ENCODE measurements at regions not wholly inside any gene's neighbourhood (a gene's known extent, or its start where the extent isn't known, plus 50 kb on each side); places are given as distances from the start of the nearest gene placed in this dataset.

DNA sequence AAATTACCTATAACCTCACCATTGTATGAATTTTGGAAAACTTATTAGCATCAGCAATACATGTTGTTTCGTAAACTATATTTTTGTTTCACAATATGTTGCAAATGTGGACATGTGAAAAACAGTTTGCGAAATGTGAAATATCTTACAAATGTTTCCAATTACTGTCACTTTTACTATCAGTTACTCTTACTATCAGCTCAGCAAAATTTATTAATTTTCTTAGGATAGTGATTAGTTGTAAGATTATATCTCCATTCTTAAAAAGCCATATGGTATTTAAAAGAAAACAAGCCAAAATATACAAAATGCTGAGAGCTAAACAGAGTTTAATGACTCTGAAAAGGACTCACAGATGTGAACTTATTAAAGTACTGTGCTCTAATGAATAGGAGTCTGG lies 111.9 kb upstream of the LPAR1 start:
- DNase-seq (ENCODE audit: insufficient read length, low spot score) (no peak), FAIRE-seq (no peak)

DNA sequence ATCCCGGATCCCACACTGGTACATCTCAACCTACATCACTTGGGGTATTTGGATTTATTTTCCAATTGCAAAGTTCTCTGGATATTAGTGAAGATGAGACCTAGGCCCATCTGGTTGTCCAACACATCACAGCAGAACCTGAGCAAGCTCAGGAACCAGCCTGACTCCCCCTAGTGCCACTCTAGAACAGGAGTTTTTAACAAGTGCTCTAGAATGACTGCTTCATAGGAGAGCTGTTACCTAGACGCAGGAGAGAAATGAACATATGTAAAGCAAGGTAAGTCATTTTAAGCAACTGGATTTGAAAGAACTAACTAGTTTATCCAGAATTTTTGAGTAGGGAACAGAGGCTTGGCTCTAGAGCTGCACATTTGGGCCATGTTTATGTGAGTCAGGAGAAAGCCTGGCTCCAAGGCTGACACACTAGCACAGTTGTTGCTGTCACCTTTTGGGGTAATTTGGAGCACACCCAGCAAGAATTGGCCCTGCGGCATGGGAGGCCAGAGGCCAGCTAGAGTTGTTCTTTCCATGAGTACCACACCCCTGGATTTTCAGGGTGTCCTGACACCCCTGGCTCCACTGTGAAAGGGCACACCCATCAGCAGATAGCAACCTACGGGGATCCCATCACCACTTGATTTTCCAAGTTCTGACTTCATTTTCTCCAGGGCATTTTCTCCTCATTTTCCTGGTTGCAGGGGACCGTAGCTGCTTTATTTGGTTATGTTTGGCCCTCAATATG lies 110.9 kb upstream of the LPAR1 start:
- no peak for DNase-seq (ENCODE audit: insufficient read length, low spot score)

DNA sequence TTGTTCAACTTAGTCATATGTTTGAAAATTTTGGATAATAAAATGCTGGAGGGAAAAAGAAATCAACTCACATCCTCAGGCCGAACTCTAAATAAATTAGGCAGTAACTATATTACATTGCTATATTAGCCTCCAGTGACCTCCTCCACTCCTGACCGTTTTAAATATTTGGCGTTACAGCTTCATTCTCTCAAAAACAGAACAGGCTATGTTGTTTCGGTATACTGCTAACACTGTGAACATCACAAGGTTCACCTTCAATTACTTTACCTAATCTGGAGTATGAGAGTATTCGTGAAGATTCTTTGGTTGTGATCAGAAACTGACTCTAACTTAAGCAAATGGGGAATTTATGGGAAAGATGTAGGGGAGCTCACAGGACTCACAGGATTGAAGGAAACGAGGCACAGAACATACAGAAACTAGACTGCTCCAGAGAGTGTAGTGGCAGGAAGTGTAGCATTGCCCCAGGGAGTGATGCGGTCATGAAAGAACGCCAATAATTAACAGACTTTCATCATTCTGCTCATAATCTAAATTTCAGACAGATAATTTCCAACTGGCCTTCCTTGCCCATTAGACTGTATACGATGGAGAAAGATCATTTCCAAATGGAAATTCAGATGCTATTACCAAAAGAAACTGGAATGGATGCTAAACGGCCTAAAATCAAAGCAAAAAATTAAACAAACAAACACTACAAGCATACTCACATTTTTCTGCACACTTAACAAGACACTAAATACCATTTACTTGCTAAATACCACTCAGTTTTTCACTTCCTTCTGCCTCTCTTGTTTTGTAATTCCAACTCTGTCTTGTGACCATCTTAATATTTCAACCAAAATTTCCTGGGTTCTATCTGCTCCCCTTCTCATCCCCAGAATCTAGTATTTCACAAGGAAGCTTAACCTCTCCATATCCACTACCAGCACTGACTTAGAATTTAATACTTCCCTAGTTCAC lies 110.1 kb upstream of the LPAR1 start:
- FAIRE-seq (no peak), DNase-seq (ENCODE audit: insufficient read length, low spot score) (no peak)

More for the DNA sequence above, 110.9 kb upstream of the LPAR1 start:
- no peak for FAIRE-seq

DNA sequence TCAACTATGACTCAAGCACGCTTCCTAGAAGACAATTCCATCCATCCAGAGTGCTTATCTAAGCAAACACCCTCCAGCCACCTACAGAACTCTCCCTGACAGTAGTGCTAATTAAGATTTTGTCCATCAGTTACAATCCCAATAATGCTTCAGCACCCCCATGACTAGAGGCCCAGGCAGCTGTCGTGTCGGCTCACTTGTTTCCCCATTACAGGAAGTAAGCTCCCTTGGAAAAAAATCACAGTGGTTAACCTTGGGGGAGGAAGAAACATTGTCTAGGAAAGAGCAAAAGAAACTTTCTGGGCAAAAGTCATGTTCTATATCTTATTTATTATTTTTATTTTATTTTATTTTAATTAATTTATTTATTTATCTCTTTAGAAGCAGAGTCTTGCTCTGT lies 108.8 kb upstream of the LPAR1 start:
- no peak for DNase-seq (ENCODE audit: insufficient read length, low spot score)
- no peak for FAIRE-seq

DNA sequence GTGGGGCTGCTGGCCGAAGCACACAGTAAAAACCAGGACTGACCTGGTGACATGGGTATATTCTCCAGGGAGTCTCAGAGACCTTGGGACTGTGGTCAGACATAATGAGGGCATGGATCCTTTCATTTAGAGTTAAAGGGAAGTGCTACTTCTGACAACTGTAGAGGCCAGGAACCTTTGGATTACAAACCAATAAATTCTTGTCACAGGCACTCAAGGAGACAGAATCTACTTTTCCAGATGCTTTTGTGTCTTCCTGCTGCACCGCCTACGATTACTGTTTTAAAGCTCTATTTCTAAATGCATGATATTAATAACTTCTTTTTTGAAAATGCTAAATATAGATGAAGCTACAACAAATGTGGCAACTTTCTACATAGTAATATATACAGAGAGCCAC lies 106.5 kb upstream of the LPAR1 start:
- no peak for FAIRE-seq

DNA sequence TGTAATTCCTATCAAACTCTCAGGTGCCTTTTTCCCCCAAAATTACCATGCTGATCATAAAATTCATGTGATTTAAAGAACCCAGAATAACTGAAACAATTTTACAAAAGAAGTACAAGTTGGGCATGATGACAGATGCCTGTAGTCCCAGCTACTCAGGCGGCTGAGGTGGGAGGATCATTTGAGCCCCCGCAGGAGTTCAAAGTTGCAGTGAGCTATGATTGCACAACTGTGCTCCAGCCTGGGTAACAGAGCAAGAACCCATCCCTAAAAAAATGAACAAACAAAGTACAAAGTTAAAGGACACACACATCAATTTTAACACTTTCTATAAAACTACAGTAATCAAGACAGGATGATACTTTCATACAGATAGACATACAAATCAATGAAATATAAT lies 97.9 kb upstream of the LPAR1 start:
- DNase-seq (ENCODE audit: insufficient read length, low spot score) = no peak
- no peak for FAIRE-seq

More for the DNA sequence above, 106.5 kb upstream of the LPAR1 start:
- DNase-seq (ENCODE audit: insufficient read length, low spot score) = no peak

DNA sequence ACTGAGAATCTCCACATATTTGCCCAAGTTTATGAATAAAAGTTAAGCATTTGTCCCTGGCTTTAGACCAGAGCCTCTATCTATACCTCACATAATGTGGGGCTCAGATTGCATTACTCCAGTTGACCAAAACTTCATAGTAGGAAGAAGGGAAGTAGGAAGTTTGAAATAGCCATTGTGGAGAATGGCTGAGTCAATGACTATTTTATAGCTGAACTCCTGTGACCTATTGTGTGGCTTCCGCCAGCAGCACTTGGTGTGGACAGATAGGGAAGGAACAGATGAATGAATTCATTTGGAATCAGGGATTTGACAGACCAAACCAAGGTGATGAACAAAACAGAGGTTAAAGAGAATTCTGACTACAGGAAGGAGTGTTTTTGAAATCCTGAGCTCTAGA lies 92.9 kb upstream of the LPAR1 start:
- DNase-seq (ENCODE audit: insufficient read length, low spot score) = no peak
- FAIRE-seq = no peak

DNA sequence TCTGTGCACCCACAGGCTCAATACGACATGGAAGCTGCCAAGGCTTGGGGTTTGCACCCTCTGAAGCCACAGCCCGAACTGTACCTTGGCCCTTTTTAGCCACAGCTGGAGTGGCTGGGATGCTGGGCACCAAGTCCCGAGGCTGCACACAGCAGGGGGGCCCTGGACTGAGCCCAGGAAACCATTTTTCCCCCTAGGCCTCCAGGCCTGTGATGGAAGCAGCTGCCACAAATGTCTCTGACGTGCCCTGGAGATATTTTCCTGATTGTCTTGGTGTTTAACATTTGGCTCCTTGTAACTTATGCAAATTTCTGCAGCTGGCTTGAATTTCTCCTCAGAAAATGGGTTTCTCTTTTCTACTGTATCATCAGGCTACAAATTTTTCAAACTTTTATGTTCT lies 82.3 kb upstream of the LPAR1 start:
- FAIRE-seq = no peak
- no peak for DNase-seq (ENCODE audit: insufficient read length, low spot score)

DNA sequence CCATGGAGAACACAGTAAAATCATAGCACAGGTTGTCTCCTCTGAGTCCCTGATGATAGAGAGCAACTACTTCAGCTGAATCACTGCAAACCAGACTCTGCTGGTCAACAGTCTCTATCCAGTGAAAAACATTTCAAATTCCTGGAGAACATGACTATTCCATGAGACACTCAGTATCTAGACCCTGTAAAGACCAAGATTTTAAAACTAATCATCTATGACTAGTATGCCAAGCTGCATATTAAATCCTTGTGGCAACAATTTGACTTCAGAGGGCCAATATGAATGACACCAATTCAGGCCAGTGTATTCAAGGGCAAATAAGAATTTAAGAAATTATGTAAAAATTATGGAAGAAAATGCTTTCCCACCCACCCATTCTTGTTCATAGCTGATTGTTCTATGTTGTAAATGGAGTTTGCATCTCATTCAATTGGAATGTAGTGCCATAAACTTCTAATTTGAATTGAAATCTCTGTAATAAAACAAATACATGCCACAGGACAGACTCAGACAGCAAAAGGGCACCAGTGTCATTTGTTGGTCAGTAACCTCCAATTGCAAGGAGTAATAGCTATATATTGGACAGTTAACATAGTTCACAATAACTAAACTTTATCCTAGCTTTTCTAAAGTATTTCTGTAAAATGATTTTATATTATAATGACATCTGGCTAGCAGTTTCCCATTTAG lies 80.1 kb upstream of the LPAR1 start:
- FAIRE-seq (peak; percentile 55), DNase-seq (ENCODE audit: insufficient read length, low spot score) (peak; percentile 8)

DNA sequence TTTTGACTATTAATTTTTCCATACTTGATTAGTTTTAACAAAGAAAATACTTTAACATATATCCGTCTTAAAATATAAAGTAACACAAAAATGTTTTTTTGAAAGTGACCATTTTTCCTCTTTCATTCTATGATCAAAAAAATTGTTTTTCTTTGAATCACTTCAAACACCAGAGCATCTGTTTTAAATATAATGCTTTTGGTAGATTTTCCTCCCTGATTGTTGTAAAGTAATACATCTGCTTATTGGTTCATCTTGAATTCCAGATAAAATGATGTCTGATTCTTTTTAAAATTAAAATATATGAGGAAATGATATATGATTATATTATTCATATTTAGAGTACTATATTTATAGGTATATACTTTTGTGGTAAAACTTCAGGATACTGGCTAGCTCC lies 76.2 kb upstream of the LPAR1 start:
- DNase-seq (ENCODE audit: insufficient read length, low spot score) (no peak), FAIRE-seq (no peak)

DNA sequence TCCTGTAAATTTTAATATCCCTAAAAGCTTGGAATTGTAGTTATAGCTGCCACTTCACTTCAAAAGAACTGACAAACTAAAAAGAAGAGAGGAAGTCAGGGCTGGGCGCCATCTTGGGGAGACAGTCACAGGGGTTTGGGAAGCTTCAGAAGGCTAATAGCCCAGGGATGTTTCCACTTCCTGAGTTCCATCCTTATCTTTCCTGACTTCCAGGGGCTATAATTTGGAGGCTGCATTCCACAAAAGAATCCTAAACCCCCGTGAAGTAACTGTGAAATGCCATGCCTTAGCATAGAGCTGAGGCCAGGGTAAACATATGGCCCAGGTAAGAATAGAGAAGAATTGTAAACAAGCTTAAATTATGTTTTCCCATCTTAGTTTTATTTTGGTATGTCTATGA lies 75.4 kb upstream of the LPAR1 start:
- FAIRE-seq (no peak), DNase-seq (ENCODE audit: insufficient read length, low spot score) (no peak)

DNA sequence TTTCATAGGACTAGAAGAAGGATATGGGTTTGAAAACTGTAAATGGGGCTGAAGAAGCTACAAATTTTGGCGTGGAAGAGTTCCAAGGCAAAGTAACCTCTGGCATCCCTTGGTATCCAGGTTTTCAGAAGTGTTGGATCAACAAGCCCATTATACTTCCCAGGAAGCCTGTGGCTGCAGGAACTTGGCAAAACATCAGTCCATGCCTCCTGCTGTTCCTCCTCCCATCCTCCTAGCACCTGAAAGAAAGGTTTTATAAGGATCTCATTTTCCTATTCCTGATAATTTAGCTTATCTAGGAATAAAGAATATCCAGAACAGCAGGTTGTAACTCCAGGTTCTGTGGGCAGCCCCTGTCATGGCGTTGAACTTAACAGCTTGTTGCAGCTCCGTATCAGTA lies 72.5 kb upstream of the LPAR1 start:
- no peak for DNase-seq (ENCODE audit: insufficient read length, low spot score)
- FAIRE-seq = no peak

DNA sequence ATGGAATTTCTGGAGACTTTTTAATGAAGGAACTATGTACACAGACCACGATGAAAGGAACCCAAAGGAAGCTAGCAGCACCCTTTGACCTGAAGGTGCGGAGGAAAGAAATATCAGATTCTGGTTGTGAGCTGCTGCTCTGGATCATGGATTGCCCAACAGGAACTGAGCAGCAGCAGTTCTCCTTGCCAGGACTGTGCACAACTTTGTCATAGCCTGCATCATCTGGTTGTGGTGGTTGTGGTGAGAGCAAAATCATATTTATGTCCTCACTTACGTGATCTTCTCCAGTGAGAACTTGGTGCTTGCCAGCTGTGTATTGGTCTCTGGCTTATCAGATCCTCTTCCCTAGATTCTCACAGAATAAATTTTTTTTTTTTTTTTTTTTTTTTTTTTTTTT lies 70.7 kb upstream of the LPAR1 start:
- FAIRE-seq (peak; percentile 46), DNase-seq (ENCODE audit: insufficient read length, low spot score) (no peak)

DNA sequence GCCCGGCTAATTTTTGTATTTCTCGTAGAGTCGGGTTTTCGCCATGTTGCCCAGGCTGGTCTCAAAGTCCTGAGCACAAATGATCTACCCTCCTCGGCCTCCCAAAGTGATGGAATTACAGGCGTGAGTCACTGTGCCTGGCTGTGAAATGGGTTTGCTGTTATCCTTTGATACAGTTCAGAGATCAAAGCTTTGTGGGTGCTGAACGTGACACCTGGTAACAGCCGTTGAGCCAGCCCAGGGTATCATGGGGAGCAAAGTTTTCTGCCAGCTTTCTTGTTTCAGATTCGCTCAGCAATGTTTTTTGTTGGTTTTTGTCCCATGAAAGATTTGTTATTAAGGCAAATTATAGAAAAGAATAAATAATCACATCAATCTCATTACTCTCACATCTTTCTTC lies 68.9 kb upstream of the LPAR1 start:
- DNase-seq (ENCODE audit: insufficient read length, low spot score) = no peak

DNA sequence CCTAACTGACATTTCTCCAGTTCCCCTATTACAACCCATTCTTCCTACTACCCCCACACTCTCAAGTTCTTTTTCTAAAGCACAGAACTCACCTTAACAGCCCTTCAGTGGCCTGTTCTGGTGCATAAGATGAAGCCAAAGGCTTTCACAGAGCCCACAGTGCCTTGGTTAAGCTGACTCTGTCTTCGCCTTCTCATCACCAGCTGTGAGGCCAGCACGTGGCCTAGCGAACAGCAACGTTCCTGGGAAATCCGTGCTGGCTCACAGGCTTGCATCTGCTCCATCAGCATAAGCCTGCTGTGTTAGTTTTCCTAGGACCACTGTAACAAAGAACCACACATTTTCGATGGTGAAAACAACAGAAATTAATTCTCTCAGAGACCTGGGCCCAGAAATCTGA lies 67.9 kb upstream of the LPAR1 start:
- FAIRE-seq (no peak), DNase-seq (ENCODE audit: insufficient read length, low spot score) (no peak)

More for the DNA sequence above, 68.9 kb upstream of the LPAR1 start:
- FAIRE-seq = no peak

DNA sequence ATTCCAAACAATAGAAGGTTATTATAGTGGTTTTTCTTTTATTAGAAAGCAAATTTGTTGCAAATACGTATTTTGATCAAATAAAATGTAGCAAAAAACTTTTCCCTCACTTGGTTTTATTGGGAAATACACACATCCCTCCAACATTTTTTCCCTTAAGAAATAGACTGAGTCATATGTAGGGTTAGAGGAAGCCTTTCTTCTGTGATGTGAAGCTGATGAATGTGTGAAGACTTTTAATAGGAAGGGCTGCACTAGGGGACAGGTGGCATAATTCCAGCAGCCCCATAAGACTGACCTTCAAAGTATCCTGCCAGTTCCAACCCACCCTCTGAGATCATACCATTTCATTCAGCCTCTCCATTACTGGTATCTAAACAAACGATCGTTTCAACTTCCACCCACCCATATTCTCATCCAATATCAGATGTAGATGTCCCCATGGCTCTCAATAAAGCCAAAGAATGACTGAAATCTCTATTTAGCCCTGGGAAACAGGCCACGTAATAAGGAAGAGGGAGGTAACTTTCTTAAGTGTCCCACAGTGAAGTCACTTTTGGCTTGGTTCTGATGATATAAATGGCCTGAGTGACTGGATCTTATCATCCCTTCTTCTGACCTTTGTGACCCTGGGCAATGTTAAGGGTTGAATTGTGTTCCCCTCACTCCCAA lies 64.7 kb upstream of the LPAR1 start:
- DNase-seq (ENCODE audit: insufficient read length, low spot score) = no peak
- no peak for FAIRE-seq

DNA sequence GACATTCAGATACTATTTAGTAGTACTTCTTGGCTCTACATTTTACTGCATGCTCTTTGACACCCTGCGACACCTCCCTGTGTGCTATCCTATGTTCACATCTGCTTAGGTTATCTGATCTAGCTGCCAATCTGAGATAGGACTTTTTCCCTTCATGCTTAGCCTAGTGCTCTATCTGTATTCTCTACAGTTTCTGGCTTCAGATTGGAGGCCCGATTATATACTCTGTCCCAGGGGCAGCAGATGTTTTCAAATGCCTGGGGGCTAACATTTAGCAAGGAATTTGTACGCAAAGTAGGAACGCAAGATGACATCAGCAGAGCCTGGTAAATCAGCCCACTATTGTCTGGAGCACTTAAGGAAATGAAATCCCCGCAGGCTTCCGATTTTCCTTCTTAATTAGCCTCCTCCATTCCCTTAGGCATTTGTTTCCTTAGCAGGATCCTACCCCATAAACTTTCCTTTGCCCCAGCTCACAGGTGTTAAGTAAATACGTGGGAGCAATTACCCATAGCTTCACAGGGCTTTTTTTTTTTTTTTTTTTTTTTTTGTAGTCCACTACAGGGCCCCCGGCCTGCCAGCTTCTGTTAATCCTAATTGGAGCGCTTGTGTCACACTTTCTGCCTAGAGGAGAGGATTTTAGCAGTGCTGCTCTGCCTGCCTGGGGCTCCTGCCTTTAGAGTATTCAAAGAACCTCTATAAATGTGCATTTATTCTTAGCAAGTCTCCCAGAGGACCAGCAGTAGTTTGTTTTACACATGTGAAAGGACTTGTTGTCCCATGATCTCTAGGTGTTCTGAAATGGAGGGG lies 61.1 kb upstream of the LPAR1 start:
- no peak for FAIRE-seq
- no peak for DNase-seq (ENCODE audit: insufficient read length, low spot score)

DNA sequence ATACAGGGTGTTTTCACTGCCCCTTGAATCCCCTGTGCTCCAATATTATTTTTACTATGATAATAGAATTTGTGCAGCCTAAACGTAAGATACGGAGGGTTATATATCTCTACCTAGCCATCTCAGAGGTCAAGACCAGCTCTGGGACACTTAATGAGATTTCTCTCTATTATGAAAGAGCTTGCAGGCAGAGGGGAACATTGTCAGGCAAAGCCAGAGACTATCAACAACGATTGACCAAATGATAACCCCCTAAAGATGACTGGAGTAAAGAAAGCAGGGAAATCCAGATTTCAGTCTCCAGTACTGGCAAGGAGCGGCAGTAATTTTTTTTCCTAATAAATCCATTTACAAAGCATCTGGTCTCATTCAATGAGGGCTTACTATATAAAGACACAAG lies 59.8 kb upstream of the LPAR1 start:
- DNase-seq (ENCODE audit: insufficient read length, low spot score) (no peak), FAIRE-seq (no peak)

DNA sequence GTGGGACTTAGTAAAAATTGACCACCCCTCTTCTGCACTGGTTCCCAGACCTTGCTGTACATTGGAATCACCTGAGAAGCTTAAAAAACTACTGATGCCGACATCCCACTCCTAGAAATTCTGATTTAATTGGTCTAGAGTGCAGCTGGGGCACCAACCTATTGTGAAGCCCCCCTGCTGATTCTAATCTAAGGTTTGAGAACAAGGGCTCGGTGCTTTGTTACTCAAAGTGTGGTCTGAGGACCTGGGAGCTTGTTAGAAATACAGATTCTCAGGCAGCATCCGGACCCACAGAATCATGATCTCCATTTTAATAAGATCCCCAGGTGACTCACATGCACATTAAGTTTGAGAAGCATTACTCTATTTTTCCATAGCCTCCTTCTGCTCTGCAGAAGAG lies 57.8 kb upstream of the LPAR1 start:
- FAIRE-seq (no peak), DNase-seq (ENCODE audit: insufficient read length, low spot score) (no peak)

DNA sequence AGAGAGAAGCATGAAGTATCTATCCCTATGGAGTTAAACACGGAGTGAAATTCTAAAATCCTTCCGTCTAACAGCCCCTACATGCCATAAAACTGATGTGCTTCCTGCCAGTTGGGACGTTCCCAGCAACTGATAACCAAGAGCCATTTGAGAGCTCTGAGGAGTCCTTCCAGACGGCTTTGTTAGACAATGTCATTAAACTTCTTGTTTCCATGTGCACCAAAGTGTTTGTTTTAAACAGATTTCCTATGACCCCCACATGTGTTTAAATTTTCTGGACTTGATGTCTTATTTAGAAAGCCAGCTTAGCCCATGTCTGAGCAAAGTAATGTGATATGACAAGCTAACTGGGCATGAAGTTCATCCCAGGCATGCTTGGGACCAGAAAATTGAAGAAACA lies 57.2 kb upstream of the LPAR1 start:
- FAIRE-seq (no peak), DNase-seq (ENCODE audit: insufficient read length, low spot score) (no peak)

All from HTR-8/SVneo (cell line).